HepG2 (cell line): ENCODE measurements at regions not wholly inside any gene's neighbourhood (a gene's known extent, or its start where the extent isn't known, plus 50 kb on each side); places are given as distances from the start of the nearest gene placed in this dataset.

Experiments
- ATAC-seq: fragments of 200-7000 bp; cut with Tn5 transposase; 3 replicates; pipeline ENCODE4 v1.9.1; 2020; ENCODE audit warnings: mild to moderate bottlenecking, moderate library complexity
- BruUV-seq: library from RNA; stranded (reverse); fragments of 400-500 nt; replicated peaks from 2 replicates; lab custom pipeline; 2021; lab: Mats Ljungman, UMichigan
- CTCF ChIA-PET: fragments of 300-600 bp; formaldehyde crosslinking; extraction: SDS; loops from one replicate; lab custom pipeline; 2021; ENCODE audit warnings: low total read pairs, inconsistent platforms, low intra/inter-chr PET ratio; lab: Yijun Ruan, JAX
- POLR2A ChIA-PET: fragments of 350-600 bp; sonication (Branson Sonifier 250); formaldehyde crosslinking; loops from one replicate; lab custom pipeline; 2020; ENCODE audit warnings: antibody characterized with exemption, inconsistent platforms; lab: Yijun Ruan, JAX
- DNase-seq: peaks from one replicate; pipeline ENCODE4 v3.0.0-alpha.2; 2015; ENCODE audit warnings: low spot score
- FAIRE-seq: peaks from 3 replicates; lab custom pipeline; 2011; peaks lifted over from hg19 to GRCh38; lab: Jason Lieb, UNC
- H2AFZ ChIP-seq: one replicate; pipeline ENCODE4 v1.6.1; 2011; ENCODE audit warnings: low read length, inconsistent platforms
- H3K27ac ChIP-seq: fragments of 300-600 bp; 3 replicates; pipeline ENCODE4 v1.8.0; 2011; ENCODE audit warnings: mixed run types, mild to moderate bottlenecking, mixed read lengths, low read length, inconsistent platforms; ENCODE audit not compliant: insufficient read depth; ENCODE audit errors: extremely low read length
- H3K27me3 ChIP-seq, 2 experiments: fragments of 200-600 bp in 1 of 2; 2 replicates in 1 of 2; 3 replicates in 1 of 2; pipeline versions ENCODE4 v1.6.0 to v1.8.0; 2011; ENCODE audit warnings: low read length in 2 of 2, mild to moderate bottlenecking in 2 of 2, moderate library complexity in 2 of 2, inconsistent platforms in 1 of 2; ENCODE audit not compliant: insufficient read depth in 2 of 2, control insufficient read depth in 1 of 2
- H3K36me3 ChIP-seq, 2 experiments: fragments of 200-600 bp in 1 of 2; replicated peaks in 1 of 2; 2 replicates in 1 of 2; 3 replicates in 1 of 2; pipeline versions ENCODE4 v1.5.1 to v1.8.0; 2011; ENCODE audit warnings: low read length in 2 of 2, inconsistent platforms in 1 of 2; ENCODE audit not compliant: insufficient read depth in 2 of 2, control insufficient read depth in 1 of 2
- H3K4me1 ChIP-seq: 2 replicates; pipeline ENCODE4 v1.5.1; 2012; ENCODE audit warnings: low read length, inconsistent platforms; ENCODE audit not compliant: insufficient read depth
- H3K4me2 ChIP-seq: 2 replicates; pipeline ENCODE4 v1.6.0; 2011; ENCODE audit warnings: low read depth, low read length, inconsistent platforms
- H3K4me3 ChIP-seq, 3 experiments: fragments of 200-600 bp in 1 of 3; sonication (generic), shearing (Covaris generic) in 1 of 3; replicated peaks in 1 of 3; 2 replicates each; pipeline ENCODE4 v1.5.1; 2011 to 2016; ENCODE audit warnings: low read length in 3 of 3, inconsistent platforms in 2 of 3, low read depth in 2 of 3, mild to moderate bottlenecking in 2 of 3, control low read depth in 1 of 3, mixed read lengths in 1 of 3; ENCODE audit not compliant: insufficient read depth in 1 of 3
- H3K79me2 ChIP-seq: one replicate; pipeline ENCODE4 v1.6.1; 2011; ENCODE audit warnings: low read length, inconsistent platforms; ENCODE audit not compliant: insufficient read depth
- H3K9ac ChIP-seq: 2 replicates; pipeline ENCODE4 v1.6.0; 2011; ENCODE audit warnings: mild to moderate bottlenecking, low read depth, low read length, inconsistent platforms; ENCODE audit not compliant: insufficient read depth
- H3K9me3 ChIP-seq: 2 replicates; pipeline ENCODE4 v1.5.1; 2012; ENCODE audit warnings: mild to moderate bottlenecking, low read length
- H4K20me1 ChIP-seq: 2 replicates; pipeline ENCODE4 v1.6.0; 2011; ENCODE audit warnings: inconsistent platforms, mild to moderate bottlenecking, low read length, moderate library complexity; ENCODE audit not compliant: insufficient read depth
- ATF7 ChIP-seq, 2 experiments: fragments of 450-650 bp in 1 of 2; sonication (generic) in 1 of 2; formaldehyde crosslinking in 1 of 2; IDR thresholded peaks; 2 replicates each; pipeline versions ENCODE4 v1.4.0 to v1.6.1; 2016 to 2020; ENCODE audit warnings: antibody characterized with exemption in 1 of 2, mild to moderate bottlenecking in 1 of 2, missing genetic modification reagents in 1 of 2
- HDAC6 ChIP-seq: fragments of 200-600 bp; sonication (generic); IDR thresholded peaks from 2 replicates; pipeline ENCODE4 v1.7.0; 2017; ENCODE audit warnings: mild to moderate bottlenecking, antibody characterized with exemption, low read length, low read depth
- JUND ChIP-seq: sonication (generic); formaldehyde crosslinking; IDR thresholded peaks from 2 replicates; pipeline ENCODE4 v1.8.0; 2022; ENCODE audit warnings: mild to moderate bottlenecking, missing genetic modification reagents
- NRL ChIP-seq: sonication (generic); formaldehyde crosslinking; IDR thresholded peaks from 2 replicates; pipeline ENCODE4 v1.5.0; 2020; ENCODE audit warnings: missing genetic modification reagents, mild to moderate bottlenecking, moderate library complexity, borderline replicate concordance
- PRMT3 ChIP-seq: sonication (generic); formaldehyde crosslinking; IDR thresholded peaks from 2 replicates; pipeline ENCODE4 v1.8.1; 2022; ENCODE audit warnings: low read depth, mild to moderate bottlenecking, moderate library complexity, missing genetic modification reagents, borderline replicate concordance
- RBM22 ChIP-seq: fragments of 200-400 bp; formaldehyde crosslinking; optimal IDR thresholded peaks from 2 replicates; pipeline ENCODE3; 2017; ENCODE audit warnings: mild to moderate bottlenecking, low read length, moderate library complexity
- SMAD9 ChIP-seq: sonication (generic); formaldehyde crosslinking; IDR thresholded peaks from 2 replicates; pipeline ENCODE4 v1.5.1; 2020; ENCODE audit warnings: mild to moderate bottlenecking, missing genetic modification reagents
- YEATS2 ChIP-seq: sonication (generic); formaldehyde crosslinking; IDR thresholded peaks from 2 replicates; pipeline ENCODE4 v1.4.0; 2020; ENCODE audit warnings: missing genetic modification reagents, borderline replicate concordance
- ZFP36L1 ChIP-seq: sonication (generic); formaldehyde crosslinking; IDR thresholded peaks from 2 replicates; pipeline ENCODE4 v1.8.0; 2022; ENCODE audit warnings: mild to moderate bottlenecking, missing genetic modification reagents, moderate library complexity
- ZNF296 ChIP-seq: sonication (generic); formaldehyde crosslinking; conservative IDR thresholded peaks from 2 replicates; pipeline ENCODE4 v1.5.0; 2020; ENCODE audit warnings: mild to moderate bottlenecking, missing genetic modification reagents
- ZNF337 ChIP-seq: sonication (generic); formaldehyde crosslinking; IDR thresholded peaks from 2 replicates; pipeline ENCODE4 v1.5.1; 2020; ENCODE audit warnings: missing genetic modification reagents, low read depth, mild to moderate bottlenecking, borderline replicate concordance
- ZNF343 ChIP-seq: sonication (generic); formaldehyde crosslinking; IDR thresholded peaks from 2 replicates; pipeline ENCODE4 v1.4.0; 2020; ENCODE audit warnings: mild to moderate bottlenecking, missing genetic modification reagents
- ZNF644 ChIP-seq: IDR thresholded peaks from 2 replicates; pipeline ENCODE4 v1.6.1; 2016; ENCODE audit warnings: low read depth
- ZNF652 ChIP-seq: IDR thresholded peaks from 2 replicates; pipeline ENCODE4 v1.6.1; 2016; ENCODE audit warnings: low read depth, borderline replicate concordance
- ZNF776 ChIP-seq: sonication (generic); formaldehyde crosslinking; IDR thresholded peaks from 2 replicates; pipeline ENCODE4 v1.4.0; 2020; ENCODE audit warnings: mild to moderate bottlenecking, missing genetic modification reagents
- ZSCAN9 ChIP-seq: IDR thresholded peaks from 2 replicates; pipeline ENCODE4 v1.6.1; 2016; ENCODE audit warnings: borderline replicate concordance
- WGBS: methylation state at CpG from one replicate; pipeline ENCODE4 v1.1.6; 2017; ENCODE audit warnings: low lambda C conversion rate; 5-methylcytosine and 5-hydroxymethylcytosine counted together
- in situ Hi-C: cut with HindIII; loops from 2 replicates; pipeline ENCODE4 v1.10.0; 2017; ENCODE audit warnings: low pct_unique_long_range_greater_than_20kb; ENCODE audit not compliant: extremely low pct_ligation_motif_present
- intact Hi-C: fragments of 100-400 bp; cut with micrococcal nuclease; formaldehyde crosslinking; loops from one replicate; pipeline ENCODE4 v1.10.0; 2022; ENCODE audit not compliant: unreplicated experiment
- TF ChIP-seq, protein P1 (sequence below): sonication (generic); formaldehyde crosslinking; IDR thresholded peaks from 2 replicates; pipeline ENCODE4 v1.4.0; 2020; ENCODE audit warnings: mild to moderate bottlenecking, missing genetic modification reagents
- TF ChIP-seq, protein P2 (sequence below): sonication (generic); formaldehyde crosslinking; IDR thresholded peaks from 2 replicates; pipeline ENCODE4 v1.9.0; 2021; ENCODE audit warnings: missing genetic modification reagents, mild to moderate bottlenecking, borderline replicate concordance
- TF ChIP-seq, protein P3 (sequence below): sonication (generic); formaldehyde crosslinking; IDR thresholded peaks from 2 replicates; pipeline ENCODE4 v1.8.1; 2023; ENCODE audit warnings: mild to moderate bottlenecking, missing genetic modification reagents

DNA sequence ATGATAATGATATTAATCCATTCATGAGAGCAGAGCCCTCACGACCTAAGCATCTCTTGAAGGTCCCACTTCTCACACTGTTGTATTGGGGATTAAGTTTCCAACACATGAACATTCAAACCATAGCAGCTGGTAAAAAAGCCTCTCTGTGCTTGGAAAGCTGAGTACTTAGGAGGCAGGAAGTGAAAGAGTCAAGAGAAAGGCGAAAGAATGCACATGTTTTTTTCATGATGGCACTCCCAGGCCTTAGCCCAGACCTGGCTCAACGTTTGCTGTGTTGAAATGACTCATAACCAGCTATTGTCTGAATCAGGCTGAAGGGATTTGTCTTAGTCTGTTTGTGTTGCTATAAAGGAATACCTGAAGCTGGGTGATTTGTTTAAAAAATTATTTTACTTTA is 84.4 kb upstream of the RGMA start:
- intact Hi-C loops, result no loop called here
- H3K4me2 ChIP-seq, result no peak overlapping the region
- FAIRE-seq (no peak), ATAC-seq (no peak), DNase-seq (no peak)
- H3K9me3 ChIP-seq, result no peaks in the 10 kb centered on the region
- POLR2A ChIA-PET, result no interaction called here
- CTCF ChIA-PET, result no interaction called here
- 2% methylated on average over 3 of the region's 3 CpGs for WGBS
- H3K36me3 ChIP-seq, result no peaks in the 10 kb centered on the region
- H2AFZ ChIP-seq, result no peak overlapping the region
- in situ Hi-C loops, result no loop called here
- no peak overlapping the region for H3K27ac ChIP-seq
- no peak for TF ChIP-seq RBM22
- no peak for TF ChIP-seq ZNF296 (CRISPR knock-in tag)
- TF ChIP-seq NRL (CRISPR knock-in tag), result no peak
- no peak for TF ChIP-seq ZNF652 (CRISPR knock-in tag)
- no peak for TF ChIP-seq ZNF776
- TF ChIP-seq HDAC6, result no peak
- no peak for TF ChIP-seq JUND
- TF ChIP-seq ZSCAN9 (CRISPR knock-in tag), result no peak
- no peak for TF ChIP-seq ZNF644 (CRISPR knock-in tag)
- TF ChIP-seq ZNF337 (CRISPR knock-in tag), result no peak
- TF ChIP-seq, protein P1, sequence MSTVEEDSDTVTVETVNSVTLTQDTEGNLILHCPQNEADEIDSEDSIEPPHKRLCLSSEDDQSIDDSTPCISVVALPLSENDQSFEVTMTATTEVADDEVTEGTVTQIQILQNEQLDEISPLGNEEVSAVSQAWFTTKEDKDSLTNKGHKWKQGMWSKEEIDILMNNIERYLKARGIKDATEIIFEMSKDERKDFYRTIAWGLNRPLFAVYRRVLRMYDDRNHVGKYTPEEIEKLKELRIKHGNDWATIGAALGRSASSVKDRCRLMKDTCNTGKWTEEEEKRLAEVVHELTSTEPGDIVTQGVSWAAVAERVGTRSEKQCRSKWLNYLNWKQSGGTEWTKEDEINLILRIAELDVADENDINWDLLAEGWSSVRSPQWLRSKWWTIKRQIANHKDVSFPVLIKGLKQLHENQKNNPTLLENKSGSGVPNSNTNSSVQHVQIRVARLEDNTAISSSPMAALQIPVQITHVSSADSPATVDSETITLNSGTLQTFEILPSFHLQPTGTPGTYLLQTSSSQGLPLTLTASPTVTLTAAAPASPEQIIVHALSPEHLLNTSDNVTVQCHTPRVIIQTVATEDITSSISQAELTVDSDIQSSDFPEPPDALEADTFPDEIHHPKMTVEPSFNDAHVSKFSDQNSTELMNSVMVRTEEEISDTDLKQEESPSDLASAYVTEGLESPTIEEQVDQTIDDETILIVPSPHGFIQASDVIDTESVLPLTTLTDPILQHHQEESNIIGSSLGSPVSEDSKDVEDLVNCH, result no peak
- no peak for TF ChIP-seq ATF7 (IDR thresholded peaks at IDR 0.05)
- TF ChIP-seq ATF7 (CRISPR knock-in tag; IDR thresholded peaks at IDR 0.05), result no peak
- TF ChIP-seq, protein P2, sequence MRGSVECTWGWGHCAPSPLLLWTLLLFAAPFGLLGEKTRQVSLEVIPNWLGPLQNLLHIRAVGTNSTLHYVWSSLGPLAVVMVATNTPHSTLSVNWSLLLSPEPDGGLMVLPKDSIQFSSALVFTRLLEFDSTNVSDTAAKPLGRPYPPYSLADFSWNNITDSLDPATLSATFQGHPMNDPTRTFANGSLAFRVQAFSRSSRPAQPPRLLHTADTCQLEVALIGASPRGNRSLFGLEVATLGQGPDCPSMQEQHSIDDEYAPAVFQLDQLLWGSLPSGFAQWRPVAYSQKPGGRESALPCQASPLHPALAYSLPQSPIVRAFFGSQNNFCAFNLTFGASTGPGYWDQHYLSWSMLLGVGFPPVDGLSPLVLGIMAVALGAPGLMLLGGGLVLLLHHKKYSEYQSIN, result no peak
- TF ChIP-seq PRMT3 (CRISPR knock-in tag), result no peak
- TF ChIP-seq YEATS2 (CRISPR knock-in tag), result no peak
- TF ChIP-seq SMAD9 (CRISPR knock-in tag), result no peak
- TF ChIP-seq ZNF343 (CRISPR knock-in tag), result no peak
- no peak for TF ChIP-seq ZFP36L1 (CRISPR knock-in tag)
- TF ChIP-seq, protein P3, sequence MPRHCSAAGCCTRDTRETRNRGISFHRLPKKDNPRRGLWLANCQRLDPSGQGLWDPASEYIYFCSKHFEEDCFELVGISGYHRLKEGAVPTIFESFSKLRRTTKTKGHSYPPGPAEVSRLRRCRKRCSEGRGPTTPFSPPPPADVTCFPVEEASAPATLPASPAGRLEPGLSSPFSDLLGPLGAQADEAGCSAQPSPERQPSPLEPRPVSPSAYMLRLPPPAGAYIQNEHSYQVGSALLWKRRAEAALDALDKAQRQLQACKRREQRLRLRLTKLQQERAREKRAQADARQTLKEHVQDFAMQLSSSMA (CRISPR knock-in tag), result no peak
- no peaks in the 10 kb centered on the region for H3K4me1 ChIP-seq
- no peak overlapping the region for H3K9ac ChIP-seq
- no peaks in the 10 kb centered on the region for H3K27me3 ChIP-seq
- no peaks in the 10 kb centered on the region for H3K79me2 ChIP-seq
- H4K20me1 ChIP-seq, result no peaks in the 10 kb centered on the region
- H3K4me3 ChIP-seq, result no peak overlapping the region
- no TSS peak for BruUV-seq
